Vagina (tissue), 2 donors: ENCODE measurements at regions not wholly inside any gene's neighbourhood (a gene's known extent, or its start where the extent isn't known, plus 50 kb on each side); places are given as distances from the start of the nearest gene placed in this dataset.

Source experiments
- DNase-seq, 2 donors: peaks; one replicate each; pipeline ENCODE4 v3.0.0-alpha.2; 2017; ENCODE audit errors: extremely low spot score in 2 of 2
- H3K27ac ChIP-seq: fragments of 200-600 bp; sonication (generic); one replicate; pipeline ENCODE4 v1.5.1; 2019
- H3K27me3 ChIP-seq: fragments of 200-600 bp; sonication (generic); one replicate; pipeline ENCODE4 v1.5.1; 2019
- H3K36me3 ChIP-seq, 2 donors: fragments of 200-600 bp; sonication (generic); one replicate each; pipeline ENCODE4 v1.5.1; 2017 to 2019
- H3K4me1 ChIP-seq: fragments of 200-600 bp; sonication (generic); one replicate; pipeline ENCODE4 v1.5.1; 2019
- H3K4me3 ChIP-seq, 2 donors: fragments of 200-600 bp; sonication (generic); 1 replicate in 1 of 2; 2 replicates in 1 of 2; pipeline ENCODE4 v1.5.1; 2016 to 2019
- H3K9me3 ChIP-seq: fragments of 200-600 bp; sonication (generic); one replicate; pipeline ENCODE4 v1.5.1; 2019
- POLR2A ChIP-seq, 2 donors: fragments of 450-650 bp; IDR thresholded peaks; one replicate each; pipeline ENCODE4 v1.6.1; 2017; ENCODE audit warnings: antibody characterized with exemption in 2 of 2, mild to moderate bottlenecking in 2 of 2, moderate library complexity in 2 of 2
- POLR2AphosphoS5 ChIP-seq, 2 donors: sonication (generic); formaldehyde crosslinking; IDR thresholded peaks; one replicate each; pipeline ENCODE4 v1.9.0; 2017; ENCODE audit warnings: antibody characterized with exemption in 2 of 2, mild to moderate bottlenecking in 2 of 2, low read depth in 1 of 2; ENCODE audit not compliant: insufficient read depth in 1 of 2
- intact Hi-C: fragments of 100-400 bp; cut with DNase I; formaldehyde crosslinking; loops from one replicate; pipeline ENCODE4 v1.15.1; 2023
- TF ChIP-seq, protein P1 (sequence below), 3 experiments: fragments of 450-650 bp in 2 of 3; fragments of 200-600 bp in 1 of 3; sonication (generic) in 1 of 3; IDR thresholded peaks; one replicate each; pipeline ENCODE4 v1.5.1; 2017 to 2019; ENCODE audit warnings: antibody characterized with exemption in 3 of 3, mild to moderate bottlenecking in 2 of 3, moderate library complexity in 2 of 3

DNA sequence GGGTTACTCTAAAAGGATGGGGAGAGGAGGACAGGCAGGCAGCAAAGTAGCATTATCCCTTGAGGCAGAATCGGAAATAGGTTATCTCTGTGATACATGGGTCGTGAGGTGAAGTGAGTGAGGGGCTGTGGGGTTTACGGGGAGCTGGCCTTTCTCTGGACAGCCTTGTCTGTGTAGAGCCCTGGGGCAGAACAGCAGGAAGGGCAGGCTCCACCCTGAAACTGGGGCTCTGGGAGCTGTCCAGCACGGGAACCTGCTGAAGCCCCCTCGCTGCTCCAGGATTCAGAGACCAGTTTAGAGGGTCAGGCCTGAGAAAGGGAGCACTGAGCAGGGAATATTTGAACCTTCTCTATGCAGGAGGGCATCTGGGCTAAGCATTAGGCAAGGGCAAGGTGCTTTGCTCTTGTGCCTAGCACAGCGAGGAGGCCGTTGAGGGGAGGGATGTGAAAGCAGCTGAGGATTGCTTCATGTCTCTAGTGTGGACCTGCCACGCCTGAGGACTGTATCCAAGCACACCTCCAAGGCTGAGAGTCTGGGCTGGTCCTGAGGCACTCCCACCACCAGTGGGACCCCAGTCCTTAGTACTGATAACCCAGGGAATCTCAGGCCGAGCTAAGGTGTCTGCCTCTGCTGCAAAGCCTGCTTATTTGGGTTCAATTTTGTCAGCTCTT lies 55.8 kb downstream of the NAV1 start:
- Histone ChIP-seq H3K9me3 (no peaks in the 10 kb centered on the region), H3K36me3 (no peaks in the 10 kb centered on the region), H3K27me3 (no peaks in the 10 kb centered on the region), H3K4me3 (no peak overlapping the region), H3K4me1 (peaks cover 50% of the 10 kb centered on the region), H3K27ac (peak overlapping the region; percentile 23)
- no peak for DNase-seq
- intact Hi-C loops, result loop anchor here (5.0 kb wide), 1 partner anchor 57 kb away; the partner anchor contains the start of gene NAV1
- no peak for TF ChIP-seq POLR2AphosphoS5 (IDR thresholded peaks at IDR 0.05; ENCODE audit: insufficient read depth in 1 of 2, low read depth in 1 of 2)
- TF ChIP-seq, protein P1, sequence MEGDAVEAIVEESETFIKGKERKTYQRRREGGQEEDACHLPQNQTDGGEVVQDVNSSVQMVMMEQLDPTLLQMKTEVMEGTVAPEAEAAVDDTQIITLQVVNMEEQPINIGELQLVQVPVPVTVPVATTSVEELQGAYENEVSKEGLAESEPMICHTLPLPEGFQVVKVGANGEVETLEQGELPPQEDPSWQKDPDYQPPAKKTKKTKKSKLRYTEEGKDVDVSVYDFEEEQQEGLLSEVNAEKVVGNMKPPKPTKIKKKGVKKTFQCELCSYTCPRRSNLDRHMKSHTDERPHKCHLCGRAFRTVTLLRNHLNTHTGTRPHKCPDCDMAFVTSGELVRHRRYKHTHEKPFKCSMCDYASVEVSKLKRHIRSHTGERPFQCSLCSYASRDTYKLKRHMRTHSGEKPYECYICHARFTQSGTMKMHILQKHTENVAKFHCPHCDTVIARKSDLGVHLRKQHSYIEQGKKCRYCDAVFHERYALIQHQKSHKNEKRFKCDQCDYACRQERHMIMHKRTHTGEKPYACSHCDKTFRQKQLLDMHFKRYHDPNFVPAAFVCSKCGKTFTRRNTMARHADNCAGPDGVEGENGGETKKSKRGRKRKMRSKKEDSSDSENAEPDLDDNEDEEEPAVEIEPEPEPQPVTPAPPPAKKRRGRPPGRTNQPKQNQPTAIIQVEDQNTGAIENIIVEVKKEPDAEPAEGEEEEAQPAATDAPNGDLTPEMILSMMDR (IDR thresholded peaks at IDR 0.05), result no peak
- no peak for TF ChIP-seq POLR2A (IDR thresholded peaks at IDR 0.05)

DNA sequence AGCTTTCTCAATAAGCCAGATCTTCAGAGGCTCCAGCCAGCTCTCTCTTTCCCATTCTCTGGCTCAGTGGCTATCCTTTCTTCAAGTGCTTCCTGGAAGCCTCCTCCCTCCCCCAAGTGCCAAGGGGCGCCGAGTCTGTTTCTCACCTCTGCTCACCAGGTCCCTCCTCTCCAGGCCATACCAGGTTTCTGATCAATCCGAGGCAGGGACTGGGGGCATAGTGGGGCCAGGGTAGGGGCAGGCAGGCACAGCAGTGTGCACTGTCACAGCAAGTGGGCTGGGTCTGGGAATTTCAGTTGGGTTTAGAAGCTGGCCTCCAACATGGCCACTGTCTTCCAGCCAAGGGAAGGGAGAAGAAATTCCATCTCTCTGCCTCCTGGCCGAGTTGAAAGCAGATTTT lies 56.5 kb downstream of the NAV1 start:
- peaks cover 55% of the 10 kb centered on the region for H3K4me1 ChIP-seq

DNA sequence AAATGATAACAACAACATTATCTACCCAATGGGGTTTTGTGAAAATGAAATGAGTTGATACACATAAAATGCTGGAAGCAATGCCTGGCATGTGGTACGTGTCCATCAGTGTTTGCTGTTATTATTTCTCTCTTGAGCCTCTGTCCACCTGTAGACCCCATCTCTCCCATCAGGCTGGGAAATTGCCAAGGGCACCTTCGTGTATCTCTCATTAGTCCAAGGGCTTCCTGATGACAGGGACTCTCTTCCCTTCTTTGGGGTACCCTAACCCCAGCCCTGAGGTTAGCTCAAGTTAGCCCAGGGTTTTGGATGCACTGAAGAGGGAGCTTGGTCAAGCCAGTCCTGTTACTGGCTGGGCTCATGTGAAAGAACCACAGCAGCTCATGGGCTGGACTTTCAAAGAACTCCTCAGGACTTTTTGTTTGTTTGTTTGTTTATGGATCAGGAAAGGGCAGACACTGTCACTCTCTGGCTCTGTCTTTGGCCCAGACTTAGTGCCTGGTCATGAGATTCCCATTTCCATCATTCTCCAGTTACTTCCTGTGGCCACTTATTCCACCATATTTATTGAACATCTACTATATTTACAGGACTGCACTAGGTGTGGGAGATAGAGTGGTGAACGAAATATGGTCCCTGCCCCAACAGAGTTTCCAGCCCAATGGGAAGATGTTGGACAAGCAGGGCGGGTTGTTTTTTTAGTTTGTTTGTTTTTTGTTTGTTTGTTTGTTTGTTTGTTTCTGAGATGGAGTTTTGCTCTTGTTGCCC lies 57.4 kb downstream of the NAV1 start:
- Histone ChIP-seq H3K36me3 (no peaks in the 10 kb centered on the region), H3K27me3 (no peaks in the 10 kb centered on the region), H3K27ac (no peak overlapping the region), H3K4me1 (peaks cover 59% of the 10 kb centered on the region), H3K4me3 (no peak overlapping the region), H3K9me3 (no peaks in the 10 kb centered on the region)
- TF ChIP-seq POLR2A (IDR thresholded peaks at IDR 0.05) (no peak), POLR2AphosphoS5 (IDR thresholded peaks at IDR 0.05; ENCODE audit: insufficient read depth in 1 of 2, low read depth in 1 of 2) (no peak)
- intact Hi-C loops, result no loop called here
- no peak for DNase-seq

More for the DNA sequence above, 56.5 kb downstream of the NAV1 start:
- H3K36me3 ChIP-seq, result no peaks in the 10 kb centered on the region
- H3K4me3 ChIP-seq, result no peak overlapping the region
- no peaks in the 10 kb centered on the region for H3K9me3 ChIP-seq
- DNase-seq, result no peak
- no peaks in the 10 kb centered on the region for H3K27me3 ChIP-seq
- H3K27ac ChIP-seq, result no peak overlapping the region
- intact Hi-C loops, result no loop called here
- TF ChIP-seq, protein P1 (IDR thresholded peaks at IDR 0.05), result no peak
- TF ChIP-seq POLR2AphosphoS5 (IDR thresholded peaks at IDR 0.05; ENCODE audit: insufficient read depth in 1 of 2, low read depth in 1 of 2) (no peak), POLR2A (IDR thresholded peaks at IDR 0.05) (no peak)

DNA sequence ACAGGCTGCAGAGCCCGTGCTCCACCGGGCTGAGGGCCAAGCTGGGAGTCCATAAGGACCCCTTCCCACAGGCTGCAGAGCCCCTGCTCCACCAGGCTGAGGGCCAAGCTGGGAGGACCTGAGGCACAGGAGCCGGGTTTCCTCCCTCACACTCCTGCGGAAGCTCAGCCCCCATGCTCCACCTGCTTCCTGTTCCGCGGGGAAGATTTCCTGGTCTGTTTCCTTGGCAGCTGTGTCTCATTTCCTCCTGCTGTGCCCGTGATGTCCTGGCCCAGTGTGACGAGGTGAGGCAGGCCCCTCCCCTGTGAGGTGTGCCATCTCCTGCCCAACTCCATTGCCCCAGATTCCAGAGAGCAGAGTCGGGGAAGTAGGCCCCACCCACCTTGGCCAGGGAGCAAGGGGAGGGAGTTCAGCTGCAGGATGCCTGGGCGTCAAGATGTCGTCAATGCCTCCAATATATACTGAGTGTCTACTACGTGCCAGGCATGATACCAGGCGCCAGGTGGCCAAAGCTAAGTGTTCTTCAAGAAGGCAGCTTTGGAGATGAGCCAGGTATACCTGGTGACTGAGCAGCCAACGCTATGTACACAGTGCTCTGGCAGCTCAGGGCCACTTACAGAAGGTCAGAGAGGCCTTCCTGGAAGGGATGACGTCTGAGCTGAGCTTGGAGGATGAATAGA lies 58.8 kb downstream of the NAV1 start:
- Histone ChIP-seq H3K27me3 (no peaks in the 10 kb centered on the region), H3K27ac (no peak overlapping the region), H3K4me1 (peaks cover 51% of the 10 kb centered on the region), H3K4me3 (no peak overlapping the region), H3K9me3 (no peaks in the 10 kb centered on the region), H3K36me3 (no peaks in the 10 kb centered on the region)
- intact Hi-C loops, result no loop called here
- DNase-seq, result no peak
- TF ChIP-seq POLR2A (IDR thresholded peaks at IDR 0.05) (no peak), POLR2AphosphoS5 (IDR thresholded peaks at IDR 0.05; ENCODE audit: insufficient read depth in 1 of 2, low read depth in 1 of 2) (peak in 1 of 2 donors; percentile 75)
- TF ChIP-seq, protein P1 (IDR thresholded peaks at IDR 0.05), result no peak

DNA sequence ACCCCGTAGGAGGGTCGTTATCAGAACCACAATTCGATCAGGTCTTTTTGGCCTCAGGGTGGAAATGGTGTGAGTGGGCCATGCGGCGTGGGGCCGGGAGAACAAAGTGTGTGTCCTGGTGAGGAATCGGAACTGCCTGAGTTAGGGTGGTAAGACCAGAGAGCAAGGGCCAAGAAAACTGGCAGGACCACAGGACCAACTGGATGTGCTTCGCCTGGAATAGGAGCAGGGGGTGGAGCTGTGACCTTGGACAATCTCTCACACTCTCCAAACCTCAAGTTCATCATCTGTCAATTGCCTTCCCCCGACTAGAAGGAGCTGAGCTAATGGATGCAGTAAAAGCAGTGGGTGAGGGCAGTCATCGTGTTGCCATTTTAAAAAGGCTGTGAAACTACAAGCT lies 59.5 kb downstream of the NAV1 start:
- TF ChIP-seq, protein P1 (IDR thresholded peaks at IDR 0.05), result no peak
- no peak for TF ChIP-seq POLR2A (IDR thresholded peaks at IDR 0.05)
- TF ChIP-seq POLR2AphosphoS5 (IDR thresholded peaks at IDR 0.05; ENCODE audit: insufficient read depth in 1 of 2, low read depth in 1 of 2), result no peak
- peaks cover 44% of the 10 kb centered on the region for H3K4me1 ChIP-seq
- no peak overlapping the region for H3K27ac ChIP-seq
- no peaks in the 10 kb centered on the region for H3K27me3 ChIP-seq
- H3K36me3 ChIP-seq, result no peaks in the 10 kb centered on the region
- intact Hi-C loops, result no loop called here
- no peak overlapping the region for H3K4me3 ChIP-seq
- H3K9me3 ChIP-seq, result no peaks in the 10 kb centered on the region
- DNase-seq, result no peak
